ENCODE measurements at regions not wholly inside any gene's neighbourhood (a gene's known extent, or its start where the extent isn't known, plus 50 kb on each side); places are given as distances from the start of the nearest gene placed in this dataset.

- Histone ChIP-seq H3K36me3 (ENCODE audit: insufficient read depth, low read length, poor library complexity, severe bottlenecking) (no peaks in the 10 kb centered on the region), H3K4me1 (ENCODE audit: insufficient read depth, low read length, poor library complexity, severe bottlenecking) (peaks cover 8% of the 10 kb centered on the region), H3K9me3 (ENCODE audit: low read depth, low read length, poor library complexity, severe bottlenecking) (no peaks in the 10 kb centered on the region), H3K27me3 (replicated peaks; ENCODE audit: insufficient read depth, low read depth, low read length, poor library complexity) (no peaks in the 10 kb centered on the region), H3K27ac (ENCODE audit: low read depth, low read length, poor library complexity, severe bottlenecking) (no peak overlapping the region), H3K4me3 (ENCODE audit: low read depth, low read length, poor library complexity, severe bottlenecking) (no peak overlapping the region)
- no peak for DNase-seq (ENCODE audit: low spot score)
- intact Hi-C loops (cut with micrococcal nuclease; ENCODE audit: unreplicated experiment), result no loop called here
- no TSS peak for BruUV-seq (replicated peaks)
- ChIA-PET CTCF (no interaction called here), POLR2A (ENCODE audit: low non-redundant PET) (no interaction called here)
- TF ChIP-seq CTCF (conservative IDR thresholded peaks at IDR 0.05; ENCODE audit: low read depth, low read length) (no peak), EZH2 (IDR thresholded peaks at IDR 0.05; ENCODE audit: borderline replicate concordance, low read depth, low read length, poor library complexity, severe bottlenecking) (no peak)
These were observed 172.6 kb upstream of the NRP1 start for GRCh38 chr10:33506838-33507661.

GRCh38 chr10:33506391-33506790, 171.9 kb upstream of the NRP1 start:
- H3K27ac ChIP-seq (ENCODE audit: low read depth, low read length, poor library complexity, severe bottlenecking), result no peak overlapping the region
- H3K27me3 ChIP-seq (replicated peaks; ENCODE audit: insufficient read depth, low read depth, low read length, poor library complexity), result no peaks in the 10 kb centered on the region
- DNase-seq (ENCODE audit: low spot score), result no peak
- ChIA-PET CTCF (no interaction called here), POLR2A (ENCODE audit: low non-redundant PET) (no interaction called here)
- intact Hi-C loops (cut with micrococcal nuclease; ENCODE audit: unreplicated experiment), result no loop called here
- TF ChIP-seq EZH2 (IDR thresholded peaks at IDR 0.05; ENCODE audit: borderline replicate concordance, low read depth, low read length, poor library complexity, severe bottlenecking), result no peak
- TF ChIP-seq CTCF (conservative IDR thresholded peaks at IDR 0.05; ENCODE audit: low read depth, low read length), result no peak
- peaks cover 8% of the 10 kb centered on the region for H3K4me1 ChIP-seq (ENCODE audit: insufficient read depth, low read length, poor library complexity, severe bottlenecking)
- H3K4me3 ChIP-seq (ENCODE audit: low read depth, low read length, poor library complexity, severe bottlenecking), result no peak overlapping the region
- no peaks in the 10 kb centered on the region for H3K9me3 ChIP-seq (ENCODE audit: low read depth, low read length, poor library complexity, severe bottlenecking)
- BruUV-seq (replicated peaks), result no TSS peak
- H3K36me3 ChIP-seq (ENCODE audit: insufficient read depth, low read length, poor library complexity, severe bottlenecking), result no peaks in the 10 kb centered on the region

- no peaks in the 10 kb centered on the region for H3K4me1 ChIP-seq (ENCODE audit: insufficient read depth, low read length, poor library complexity, severe bottlenecking)
- no peak overlapping the region for H3K4me3 ChIP-seq (ENCODE audit: low read depth, low read length, poor library complexity, severe bottlenecking)
- no peak for TF ChIP-seq EZH2 (IDR thresholded peaks at IDR 0.05; ENCODE audit: borderline replicate concordance, low read depth, low read length, poor library complexity, severe bottlenecking)
- TF ChIP-seq CTCF (conservative IDR thresholded peaks at IDR 0.05; ENCODE audit: low read depth, low read length), result no peak
- BruUV-seq (replicated peaks), result no TSS peak
- intact Hi-C loops (cut with micrococcal nuclease; ENCODE audit: unreplicated experiment), result no loop called here
- CTCF ChIA-PET, result no interaction called here
- POLR2A ChIA-PET (ENCODE audit: low non-redundant PET), result no interaction called here
- DNase-seq (ENCODE audit: low spot score), result no peak
- H3K36me3 ChIP-seq (ENCODE audit: insufficient read depth, low read length, poor library complexity, severe bottlenecking), result no peaks in the 10 kb centered on the region
- no peaks in the 10 kb centered on the region for H3K9me3 ChIP-seq (ENCODE audit: low read depth, low read length, poor library complexity, severe bottlenecking)
- no peaks in the 10 kb centered on the region for H3K27me3 ChIP-seq (replicated peaks; ENCODE audit: insufficient read depth, low read depth, low read length, poor library complexity)
- no peak overlapping the region for H3K27ac ChIP-seq (ENCODE audit: low read depth, low read length, poor library complexity, severe bottlenecking)
These were observed 166.7 kb upstream of the NRP1 start for GRCh38 chr10:33501161-33501560.
